ENCODE measurements at regions not wholly inside any gene's neighbourhood (a gene's known extent, or its start where the extent isn't known, plus 50 kb on each side); places are given as distances from the start of the nearest gene placed in this dataset.
"Not testable (repeated sequence)": the region's sequence is repeated elsewhere in the genome, so short reads cannot be mapped to it uniquely, and the experiment has no call there.

DNA sequence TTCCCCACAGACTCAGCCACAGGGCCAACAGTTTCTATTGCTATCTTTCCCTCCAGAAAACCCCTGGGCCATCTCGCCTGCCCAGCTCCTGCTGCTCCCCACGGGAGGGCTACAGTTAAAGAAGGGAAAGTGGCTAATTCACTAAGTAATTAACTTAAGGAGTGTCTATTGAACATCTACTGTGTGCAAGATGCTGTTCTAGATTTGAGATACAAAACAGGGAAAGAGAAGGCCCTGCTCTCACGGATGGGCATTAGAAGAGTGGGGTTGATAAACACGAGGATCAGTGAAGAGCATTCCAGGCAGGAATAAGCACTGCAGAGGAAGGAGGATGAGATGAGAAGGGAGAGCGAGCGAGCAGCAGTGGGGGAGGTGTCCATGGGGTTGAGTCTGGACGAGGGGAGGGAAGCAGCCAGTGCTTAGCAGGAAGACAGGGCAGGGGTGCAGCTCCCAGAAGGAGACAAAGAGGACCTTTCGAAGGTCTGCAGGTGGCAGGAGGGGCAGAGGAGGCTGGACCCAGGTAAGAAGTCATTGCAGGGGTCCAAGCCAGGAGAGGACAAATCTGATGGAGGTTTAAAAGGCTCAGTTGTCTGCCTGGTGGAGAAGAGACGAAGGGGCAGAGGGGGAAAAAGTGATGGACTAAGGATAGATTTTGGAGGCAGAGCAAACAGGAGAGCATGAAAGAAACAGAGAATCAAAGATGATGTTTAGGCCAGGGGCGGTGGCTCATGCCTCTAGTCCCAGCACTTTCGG, 64.7 kb downstream of the KLF15 start:
- no peaks in the 10 kb centered on the region for H3K4me1 Mint-ChIP-seq (ENCODE audit: low read depth)
- H3K4me3 Mint-ChIP-seq = no peak overlapping the region
- H3K36me3 Mint-ChIP-seq (ENCODE audit: low read depth) = no peaks in the 10 kb centered on the region
- H3K9me3 Mint-ChIP-seq = no peaks in the 10 kb centered on the region
- H3K27me3 Mint-ChIP-seq = peaks cover 37% of the 10 kb centered on the region
- no peak overlapping the region for H3K27ac Mint-ChIP-seq

DNA sequence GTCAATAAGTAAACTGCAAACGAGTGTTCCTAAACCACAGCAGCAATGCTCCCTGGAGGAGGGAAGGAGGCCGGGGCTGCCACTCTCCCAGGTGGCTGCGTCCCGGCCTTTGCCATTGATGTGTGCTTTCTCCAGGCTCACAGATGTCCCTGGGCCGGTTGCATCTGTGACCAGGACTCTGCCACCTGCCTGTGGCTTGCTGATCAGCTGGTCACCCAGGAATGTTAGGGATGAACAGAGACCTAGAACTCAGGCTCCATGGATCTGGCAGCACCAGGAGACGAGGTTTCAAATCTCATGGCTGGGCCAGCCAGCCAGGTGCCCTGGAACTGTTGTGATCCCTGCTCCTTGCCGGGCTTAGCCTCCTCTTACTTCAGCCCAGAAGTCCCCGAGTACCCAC, 65.7 kb downstream of the KLF15 start:
- H3K27ac Mint-ChIP-seq = no peak overlapping the region
- no peaks in the 10 kb centered on the region for H3K9me3 Mint-ChIP-seq
- H3K36me3 Mint-ChIP-seq (ENCODE audit: low read depth) = no peaks in the 10 kb centered on the region
- H3K4me1 Mint-ChIP-seq (ENCODE audit: low read depth) = no peaks in the 10 kb centered on the region
- no peak overlapping the region for H3K4me3 Mint-ChIP-seq
- H3K27me3 Mint-ChIP-seq = peaks cover 42% of the 10 kb centered on the region

DNA sequence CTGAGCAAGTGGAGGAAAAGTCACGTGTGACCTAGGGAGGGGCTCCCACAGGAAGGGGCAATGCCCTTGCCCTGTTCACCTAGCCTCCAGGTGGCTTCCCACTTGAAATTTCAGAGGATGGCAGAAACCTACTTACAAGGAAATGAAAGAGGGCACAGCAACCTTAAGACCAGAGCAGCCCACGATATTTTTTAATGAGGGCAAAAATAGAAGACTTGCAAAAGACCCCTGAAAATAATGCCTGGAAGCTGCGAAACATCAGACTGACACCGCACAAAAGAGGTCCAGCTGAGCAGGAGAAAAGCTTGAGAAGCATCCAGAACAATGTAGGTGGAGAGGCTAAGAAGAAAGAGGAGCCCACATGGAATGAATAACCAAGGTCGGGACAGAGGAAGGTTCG, 66.1 kb downstream of the KLF15 start:
- no peak overlapping the region for H3K27ac Mint-ChIP-seq
- H3K4me3 Mint-ChIP-seq = no peak overlapping the region
- no peaks in the 10 kb centered on the region for H3K36me3 Mint-ChIP-seq (ENCODE audit: low read depth)
- peaks cover 47% of the 10 kb centered on the region for H3K27me3 Mint-ChIP-seq
- no peaks in the 10 kb centered on the region for H3K9me3 Mint-ChIP-seq
- H3K4me1 Mint-ChIP-seq (ENCODE audit: low read depth) = no peaks in the 10 kb centered on the region

DNA sequence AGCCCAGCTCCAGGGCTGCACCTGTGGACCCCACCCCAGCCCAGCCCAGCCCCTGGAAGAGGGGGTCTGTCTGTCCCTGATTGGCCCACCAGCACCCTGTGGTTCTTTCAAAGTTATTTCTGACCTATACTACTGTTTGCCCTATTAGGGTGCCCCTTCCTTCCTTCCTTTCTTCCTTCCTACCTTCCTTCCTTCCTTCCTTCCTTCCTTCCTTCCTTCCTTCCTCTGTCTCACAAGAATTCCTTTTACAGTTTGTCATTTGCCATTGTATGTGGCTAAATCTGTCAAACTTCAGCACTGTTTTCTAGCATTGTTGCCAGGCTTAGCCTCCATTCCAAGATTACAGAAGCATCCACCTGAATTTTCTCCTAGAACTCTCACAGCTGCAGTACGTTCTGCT, 66.9 kb downstream of the KLF15 start:
- Mint-ChIP-seq H3K9me3 (no peaks in the 10 kb centered on the region), H3K4me1 (ENCODE audit: low read depth) (no peaks in the 10 kb centered on the region), H3K27me3 (peaks cover 51% of the 10 kb centered on the region), H3K4me3 (no peak overlapping the region), H3K27ac (no peak overlapping the region), H3K36me3 (ENCODE audit: low read depth) (no peaks in the 10 kb centered on the region)

DNA sequence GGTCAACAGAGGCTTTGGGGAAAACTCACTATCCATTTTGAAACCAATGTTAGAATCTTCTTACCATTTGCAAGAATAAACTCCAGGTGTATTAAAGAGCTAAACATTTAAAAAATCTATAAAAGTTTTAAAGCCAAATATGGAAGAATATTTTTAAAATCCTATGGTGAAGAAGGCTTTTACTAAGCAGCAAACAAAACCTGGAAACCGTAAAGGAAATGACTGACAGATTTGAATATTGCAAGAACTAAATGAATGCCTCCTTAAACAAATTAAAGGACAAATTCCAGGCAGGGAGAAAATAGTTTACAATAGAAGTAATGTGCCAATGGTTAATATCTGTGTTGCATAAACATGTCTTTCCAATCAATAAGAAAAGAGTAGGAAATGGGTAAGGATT, 68.1 kb downstream of the KLF15 start:
- Mint-ChIP-seq H3K9me3 (no peaks in the 10 kb centered on the region), H3K27ac (no peak overlapping the region), H3K27me3 (peaks cover 61% of the 10 kb centered on the region), H3K36me3 (ENCODE audit: low read depth) (no peaks in the 10 kb centered on the region), H3K4me1 (ENCODE audit: low read depth) (no peaks in the 10 kb centered on the region), H3K4me3 (no peak overlapping the region)

DNA sequence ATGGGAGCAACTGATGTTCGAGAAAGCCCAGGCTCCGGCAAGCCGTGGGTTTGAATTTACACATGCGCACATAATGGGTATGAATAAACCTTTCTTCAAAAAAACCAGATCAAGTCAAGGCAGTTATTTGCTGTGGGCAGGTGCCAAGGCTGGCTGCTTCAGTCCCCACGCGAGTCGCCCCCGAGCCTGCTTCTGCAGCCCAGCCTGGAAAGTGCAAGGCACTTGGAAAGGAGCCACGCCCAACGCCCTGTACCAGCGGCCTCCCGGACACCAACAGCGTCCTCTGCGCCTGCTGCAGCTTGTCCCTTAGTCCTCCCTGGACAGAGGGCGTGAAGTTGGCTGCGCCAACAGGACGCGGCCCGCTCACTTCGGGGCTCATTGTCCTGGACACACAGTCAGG, 68.9 kb downstream of the KLF15 start:
- H3K4me3 Mint-ChIP-seq = no peak overlapping the region
- H3K4me1 Mint-ChIP-seq (ENCODE audit: low read depth) = no peaks in the 10 kb centered on the region
- no peaks in the 10 kb centered on the region for H3K36me3 Mint-ChIP-seq (ENCODE audit: low read depth)
- H3K27me3 Mint-ChIP-seq = peaks cover 64% of the 10 kb centered on the region
- no peaks in the 10 kb centered on the region for H3K9me3 Mint-ChIP-seq
- no peak overlapping the region for H3K27ac Mint-ChIP-seq

DNA sequence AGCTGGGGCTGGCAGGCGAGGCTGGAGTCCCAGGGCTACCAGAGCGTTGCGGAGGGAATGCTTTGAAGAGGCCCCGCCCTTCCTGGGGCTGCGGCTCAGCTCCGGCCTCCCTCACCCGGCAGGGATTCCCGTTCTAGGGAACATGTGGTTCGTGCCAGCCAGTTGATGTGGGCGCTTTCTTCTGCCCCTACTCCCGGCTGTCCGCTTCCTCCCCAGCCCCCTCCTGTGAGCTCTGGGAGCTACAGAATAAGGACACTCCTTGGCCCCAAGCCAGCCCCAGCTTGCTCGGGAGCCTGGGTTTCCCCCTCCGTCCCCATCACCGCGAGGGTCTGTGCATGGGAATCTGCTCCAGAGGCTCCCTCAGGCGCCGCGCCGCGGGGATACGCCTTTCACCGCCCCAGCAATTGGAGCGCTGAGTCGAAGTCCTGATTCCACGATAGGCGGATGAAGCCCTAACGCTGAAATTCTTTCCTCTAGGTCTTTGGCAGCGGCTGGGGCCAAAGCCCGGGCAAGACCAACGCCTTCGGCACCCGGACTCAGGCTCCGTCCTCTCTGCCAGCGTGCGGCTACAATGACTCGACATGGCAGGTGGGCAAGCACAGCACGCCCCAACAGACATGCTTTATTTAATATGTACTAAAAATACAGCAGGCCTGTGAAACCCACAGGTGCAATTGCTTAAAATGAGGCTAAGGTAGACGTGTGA, 69.5 kb downstream of the KLF15 start:
- H3K9me3 Mint-ChIP-seq = no peaks in the 10 kb centered on the region
- no peak overlapping the region for H3K4me3 Mint-ChIP-seq
- H3K27ac Mint-ChIP-seq = no peak overlapping the region
- H3K27me3 Mint-ChIP-seq = peaks cover 68% of the 10 kb centered on the region
- no peaks in the 10 kb centered on the region for H3K36me3 Mint-ChIP-seq (ENCODE audit: low read depth)
- no peaks in the 10 kb centered on the region for H3K4me1 Mint-ChIP-seq (ENCODE audit: low read depth)

DNA sequence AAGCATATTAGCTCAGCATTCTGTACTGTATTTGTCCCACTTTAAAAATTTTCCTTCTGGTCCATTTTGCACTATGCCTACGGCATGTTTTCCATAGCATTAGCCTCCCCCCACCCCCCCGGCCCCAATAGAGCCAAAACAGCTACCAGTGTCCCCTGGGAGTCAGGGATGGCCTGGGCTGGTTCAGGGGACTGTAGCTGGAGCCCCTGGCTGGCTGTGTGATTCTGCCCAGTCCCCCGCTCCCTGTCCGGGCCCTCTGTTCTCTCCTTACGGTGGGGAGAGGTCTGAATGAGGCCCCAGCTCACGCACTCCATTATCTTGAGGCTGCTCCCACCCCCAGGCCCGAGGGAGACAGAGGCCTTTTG, 70.1 kb downstream of the KLF15 start:
- Mint-ChIP-seq H3K4me3 (no peak overlapping the region), H3K27me3 (peaks cover 68% of the 10 kb centered on the region), H3K36me3 (ENCODE audit: low read depth) (no peaks in the 10 kb centered on the region), H3K4me1 (ENCODE audit: low read depth) (no peaks in the 10 kb centered on the region), H3K27ac (no peak overlapping the region), H3K9me3 (no peaks in the 10 kb centered on the region)

DNA sequence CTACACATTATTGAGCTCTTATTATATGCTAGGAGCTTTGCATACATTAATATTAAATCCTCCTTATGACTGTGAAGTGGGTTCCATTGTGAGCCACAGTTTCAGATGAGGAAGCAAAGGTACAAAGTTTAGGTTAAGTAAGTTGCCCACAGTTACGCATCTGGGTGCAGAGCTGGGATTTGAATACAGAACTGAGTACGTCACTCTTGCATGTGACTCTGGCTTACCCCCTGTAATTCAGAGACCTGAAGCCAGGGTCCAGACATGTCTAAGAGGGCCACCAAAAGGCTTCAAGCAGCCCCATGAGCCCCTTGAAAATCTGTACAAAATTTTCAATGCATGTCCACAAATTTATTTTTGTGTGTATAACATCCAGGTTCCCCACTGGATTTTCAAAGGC, 71.8 kb downstream of the KLF15 start:
- Mint-ChIP-seq H3K4me1 (ENCODE audit: low read depth) (no peaks in the 10 kb centered on the region), H3K9me3 (no peaks in the 10 kb centered on the region), H3K36me3 (ENCODE audit: low read depth) (no peaks in the 10 kb centered on the region), H3K4me3 (no peak overlapping the region), H3K27me3 (peaks cover 76% of the 10 kb centered on the region), H3K27ac (no peak overlapping the region)

DNA sequence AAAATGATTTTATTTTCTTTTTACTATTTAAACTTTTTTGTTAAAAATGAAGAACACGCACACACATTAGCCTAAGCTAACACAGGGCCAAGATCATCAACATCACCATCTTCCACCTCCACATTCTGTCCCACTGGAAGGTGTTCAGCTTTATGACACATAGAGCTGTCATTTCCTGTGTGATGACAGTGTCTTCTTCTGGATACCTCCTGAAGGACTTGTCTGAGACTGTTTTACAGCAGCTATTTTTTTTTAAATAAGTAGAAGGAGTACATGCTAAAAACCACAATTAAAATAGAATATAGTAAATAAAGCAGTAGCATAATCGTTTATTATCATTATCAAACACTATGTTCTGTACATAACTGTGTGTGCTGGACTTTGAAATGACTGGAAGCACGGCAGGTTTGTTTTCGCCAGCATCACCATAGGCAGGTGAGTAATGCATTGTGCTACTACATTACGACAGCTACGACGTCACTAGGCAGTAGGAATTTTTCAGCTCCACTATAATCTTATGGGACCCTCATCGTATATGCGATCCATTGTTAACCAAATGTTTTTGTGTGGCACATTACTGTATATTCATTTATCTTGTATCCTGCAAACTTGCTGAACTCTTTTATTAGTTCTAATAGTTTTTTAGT, 72.8 kb downstream of the KLF15 start:
- Mint-ChIP-seq H3K36me3 (ENCODE audit: low read depth) (no peaks in the 10 kb centered on the region), H3K4me1 (ENCODE audit: low read depth) (no peaks in the 10 kb centered on the region), H3K4me3 (no peak overlapping the region), H3K27me3 (peaks cover 76% of the 10 kb centered on the region), H3K27ac (no peak overlapping the region), H3K9me3 (no peaks in the 10 kb centered on the region)

DNA sequence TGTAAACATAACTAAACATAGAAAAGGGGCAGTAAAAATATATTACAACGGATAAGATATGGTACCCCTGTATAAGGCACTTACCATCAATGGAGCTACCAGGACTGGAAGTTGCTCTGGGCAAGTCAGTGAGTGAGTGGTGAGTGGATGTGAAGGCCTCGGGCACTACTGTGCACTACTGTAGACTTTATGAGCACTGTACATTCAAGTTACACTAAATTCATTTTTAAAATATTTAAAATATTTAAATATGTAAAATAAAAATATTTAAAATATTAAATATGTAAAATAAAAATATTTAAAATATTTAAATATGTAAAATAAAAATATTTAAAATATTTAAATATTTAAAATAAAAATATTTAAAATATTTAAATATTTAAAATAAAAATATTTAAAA, 73.6 kb downstream of the KLF15 start:
- not testable (repeated sequence) for H3K4me1 Mint-ChIP-seq (ENCODE audit: low read depth); H3K36me3 Mint-ChIP-seq (ENCODE audit: low read depth); H3K27ac Mint-ChIP-seq; H3K4me3 Mint-ChIP-seq; H3K9me3 Mint-ChIP-seq
- H3K27me3 Mint-ChIP-seq = peaks cover 70% of the 10 kb centered on the region

DNA sequence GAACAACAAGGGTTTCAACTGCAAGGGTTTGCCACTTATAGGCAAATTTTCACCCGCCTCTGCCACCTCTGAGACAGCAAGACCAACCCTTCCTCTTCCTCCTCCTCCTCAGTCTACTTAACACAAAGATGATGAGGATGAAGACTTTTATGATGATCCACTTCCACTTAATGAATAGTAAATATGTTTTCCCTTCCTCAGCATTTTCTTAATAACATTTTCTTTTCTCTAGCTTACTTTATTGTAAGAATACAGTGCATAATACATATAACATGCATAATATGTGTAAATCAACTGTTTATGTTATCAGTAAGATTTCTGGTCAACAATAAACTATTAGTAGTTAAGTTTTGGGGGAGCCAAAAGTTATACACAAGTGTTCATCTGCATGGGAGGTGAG, 77.4 kb downstream of the KLF15 start:
- H3K27ac Mint-ChIP-seq = no peak overlapping the region
- no peaks in the 10 kb centered on the region for H3K36me3 Mint-ChIP-seq (ENCODE audit: low read depth)
- no peak overlapping the region for H3K4me3 Mint-ChIP-seq
- no peaks in the 10 kb centered on the region for H3K9me3 Mint-ChIP-seq
- H3K27me3 Mint-ChIP-seq = peaks cover 60% of the 10 kb centered on the region
- no peaks in the 10 kb centered on the region for H3K4me1 Mint-ChIP-seq (ENCODE audit: low read depth)

DNA sequence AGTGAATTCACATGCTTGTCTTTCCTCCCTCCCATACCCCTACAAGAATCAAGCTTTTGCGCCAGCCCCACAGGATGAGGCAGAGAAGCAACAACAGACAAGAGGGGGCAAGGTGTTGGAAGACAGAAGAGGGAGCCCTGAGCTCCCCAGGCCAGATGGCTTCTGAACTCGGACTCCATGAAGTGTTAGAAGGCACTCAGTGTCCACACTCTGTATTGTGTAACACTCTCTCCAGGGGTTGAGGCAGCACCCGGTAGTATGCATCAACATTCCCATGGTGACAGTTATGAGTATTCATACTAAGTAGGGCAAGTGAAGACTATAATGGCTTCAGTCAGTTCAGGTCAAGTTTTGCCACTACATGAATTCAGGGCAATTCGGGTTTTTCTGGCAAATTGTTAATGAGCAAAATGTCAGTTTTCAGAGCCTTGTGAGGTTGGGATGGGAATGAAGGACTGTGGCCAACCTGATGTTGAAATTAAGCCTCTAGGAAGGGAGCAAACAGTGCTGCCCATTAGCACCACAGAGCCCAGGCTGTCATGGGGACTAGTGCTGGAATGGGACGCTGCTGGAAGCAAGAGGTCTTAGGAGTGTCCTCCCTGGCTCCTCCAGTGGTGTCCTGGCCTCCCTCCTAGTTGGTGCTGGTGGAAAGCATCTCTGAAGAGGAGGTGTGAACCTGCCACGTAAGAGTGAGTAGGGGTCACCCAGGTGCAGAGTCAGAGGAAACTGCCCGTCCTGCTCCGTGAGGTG, 79.4 kb downstream of the KLF15 start:
- H3K36me3 Mint-ChIP-seq (ENCODE audit: low read depth) = no peaks in the 10 kb centered on the region

DNA sequence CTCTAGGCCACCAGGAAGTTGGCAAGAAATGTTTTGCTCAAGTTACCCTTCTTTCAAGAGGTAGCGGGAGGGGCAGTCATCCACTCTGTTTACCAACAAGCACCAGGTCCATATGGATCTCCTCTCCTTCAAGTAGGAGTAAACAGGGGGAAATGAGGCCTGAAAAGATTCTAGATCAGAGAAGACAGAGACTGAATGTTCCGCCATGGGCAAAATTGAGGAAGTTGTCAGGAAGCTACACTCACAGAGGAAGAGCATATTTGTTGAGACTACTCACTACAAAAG, 81.6 kb downstream of the KLF15 start:
- Mint-ChIP-seq H3K4me1 (ENCODE audit: low read depth) (no peaks in the 10 kb centered on the region), H3K9me3 (no peaks in the 10 kb centered on the region), H3K36me3 (ENCODE audit: low read depth) (no peaks in the 10 kb centered on the region), H3K27ac (no peak overlapping the region), H3K27me3 (peaks cover 37% of the 10 kb centered on the region), H3K4me3 (no peak overlapping the region)

More for the DNA sequence above, 79.4 kb downstream of the KLF15 start:
- Mint-ChIP-seq H3K4me1 (ENCODE audit: low read depth) (no peaks in the 10 kb centered on the region), H3K4me3 (no peak overlapping the region), H3K9me3 (no peaks in the 10 kb centered on the region), H3K27ac (no peak overlapping the region), H3K27me3 (peaks cover 53% of the 10 kb centered on the region)
